ENCODE measurements at regions not wholly inside any gene's neighbourhood (a gene's known extent, or its start where the extent isn't known, plus 50 kb on each side); places are given as distances from the start of the nearest gene placed in this dataset.
"Not testable (repeated sequence)": the region's sequence is repeated elsewhere in the genome, so short reads cannot be mapped to it uniquely, and the experiment has no call there.

DNA sequence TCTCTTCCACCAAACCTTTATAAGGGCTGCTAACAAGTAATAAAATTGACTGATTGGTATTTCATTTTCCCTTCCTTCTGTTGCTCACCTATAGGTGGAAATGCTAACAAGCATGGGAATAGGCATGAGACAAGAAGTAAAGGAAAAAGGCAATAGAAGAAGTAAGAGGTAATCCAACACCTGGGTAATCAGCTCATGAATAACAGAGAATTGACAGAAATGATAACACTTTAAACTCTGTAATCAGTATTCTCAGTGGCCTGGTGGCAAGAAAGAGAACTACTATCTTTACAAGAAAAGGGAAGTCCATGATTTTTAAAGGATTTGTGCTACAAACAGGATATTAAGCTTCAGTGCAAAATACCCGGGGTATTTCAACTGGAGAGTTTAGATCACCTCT lies 737.8 kb downstream of the RERGL start:
- DNase-seq: no peak

DNA sequence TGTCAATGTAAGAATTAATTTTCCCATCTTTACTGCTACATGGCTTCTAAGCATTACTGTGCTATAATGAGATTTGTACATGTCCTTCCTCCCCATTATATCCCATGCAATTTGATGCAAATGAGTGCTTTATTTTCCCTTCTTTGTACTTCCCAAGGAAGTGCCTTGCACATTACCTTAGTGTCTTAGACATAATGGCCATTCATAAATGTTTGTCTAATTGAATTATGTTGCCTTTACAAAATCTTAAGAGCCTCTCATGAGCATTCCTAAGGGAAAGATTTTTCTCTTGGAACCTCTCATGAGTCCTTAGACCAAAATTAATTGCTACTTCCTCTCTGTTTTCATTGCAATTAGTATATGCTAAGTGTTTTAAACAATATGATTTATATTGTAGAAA lies 741.7 kb downstream of the RERGL start:
- no peak for DNase-seq

DNA sequence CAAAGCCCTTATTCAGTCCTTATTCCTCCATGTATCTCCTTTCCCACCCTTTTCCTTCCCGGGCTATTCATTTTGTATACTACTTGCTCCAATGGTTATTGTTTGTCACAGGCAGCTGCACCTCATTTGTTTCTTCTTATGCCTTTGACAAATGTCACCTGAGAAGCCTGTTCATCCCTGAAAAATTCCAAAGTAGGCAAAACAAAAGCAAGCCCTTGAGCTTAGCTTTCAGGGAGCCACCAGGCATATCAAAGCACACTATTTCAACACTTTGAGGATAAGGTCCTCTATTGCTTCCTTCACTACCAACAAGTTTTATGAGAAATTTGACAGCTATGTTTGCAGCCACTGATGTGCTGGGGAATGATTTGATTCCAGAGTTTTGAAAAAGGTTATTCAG lies 738.7 kb upstream of the LMO3 start:
- DNase-seq: peak; percentile 57

DNA sequence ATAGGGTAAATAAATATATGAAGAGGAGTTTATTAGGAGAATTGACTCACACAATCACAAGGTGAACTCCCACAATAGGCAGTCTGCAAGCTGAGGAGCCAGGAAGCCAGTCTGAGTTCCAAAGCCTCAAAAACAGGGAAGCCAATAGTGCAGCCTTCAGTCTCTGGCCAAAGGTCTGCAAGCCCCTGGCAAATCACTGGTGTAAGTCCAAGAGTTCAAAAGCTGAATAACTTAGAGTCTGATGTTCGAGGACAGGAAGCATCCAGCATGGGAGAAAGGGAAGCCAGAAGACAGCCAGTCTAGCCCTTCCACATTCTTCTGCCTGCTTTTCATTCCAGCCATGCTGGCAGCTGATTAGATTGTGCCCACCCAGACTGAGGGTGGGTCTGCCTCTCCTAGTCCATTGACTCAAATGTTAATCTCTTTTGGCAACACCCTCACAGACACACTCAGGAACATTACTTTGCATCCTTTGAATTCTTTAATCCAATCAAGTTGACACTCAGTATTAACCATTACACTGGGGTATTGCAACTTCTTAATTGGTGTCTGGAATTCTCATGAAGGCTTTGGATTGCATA lies 736.5 kb upstream of the LMO3 start:
- no peak for DNase-seq

DNA sequence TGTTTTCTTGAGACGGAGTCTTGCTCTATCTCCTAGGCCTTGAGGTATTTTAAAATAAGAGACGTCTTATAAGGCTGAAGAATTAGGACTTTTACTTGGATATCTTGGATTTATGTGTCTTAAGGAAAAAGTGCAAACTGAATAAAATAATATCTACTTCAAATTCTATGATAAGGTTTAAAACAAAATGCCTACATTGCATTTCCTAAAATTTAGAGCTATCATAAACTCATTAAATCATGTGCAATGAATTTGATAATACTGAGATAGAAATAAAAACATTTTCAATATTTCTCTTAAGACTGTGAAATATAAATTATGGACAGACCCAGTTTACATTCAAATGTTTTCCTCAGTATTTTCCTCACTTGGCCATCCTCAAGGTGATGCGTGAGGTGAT lies 729.5 kb upstream of the LMO3 start:
- no peak for DNase-seq

DNA sequence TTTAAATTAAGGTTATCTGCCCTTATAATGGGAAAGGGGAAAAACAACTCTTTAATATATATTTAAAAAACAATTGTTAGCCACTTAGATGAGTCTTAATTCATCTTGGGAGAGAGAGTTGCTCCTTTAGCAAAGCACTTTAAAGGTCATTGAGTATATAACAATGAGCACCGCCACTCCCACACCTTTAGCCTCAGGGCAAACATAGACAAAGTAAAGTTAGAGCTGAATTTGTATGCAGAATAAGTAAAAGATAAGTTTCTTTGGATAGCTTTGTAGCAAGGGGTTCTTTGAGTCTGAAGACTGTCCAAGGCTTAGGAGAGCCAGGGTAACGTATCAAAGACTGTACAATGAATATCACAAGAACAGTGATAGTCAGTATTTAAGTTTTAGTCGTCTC lies 728.8 kb upstream of the LMO3 start:
- DNase-seq: no peak

DNA sequence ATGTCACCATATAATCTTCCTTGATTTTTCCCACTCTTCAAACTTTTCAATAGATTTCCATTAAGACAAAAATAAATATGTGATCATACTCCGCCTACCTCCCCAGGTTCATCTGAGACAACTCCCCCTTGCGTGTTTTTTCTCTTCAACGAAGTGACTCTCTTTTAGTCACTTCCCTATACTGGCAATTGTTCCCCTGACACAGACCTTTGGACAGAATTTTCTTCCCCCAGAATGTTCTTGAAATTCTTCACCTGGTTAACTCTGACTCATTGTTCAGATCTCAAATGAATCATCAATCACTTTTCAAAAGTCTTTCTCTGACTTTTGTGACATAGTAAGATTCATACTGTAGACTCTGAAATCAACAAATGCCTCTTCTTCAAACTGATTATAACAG lies 727.3 kb upstream of the LMO3 start:
- no peak for DNase-seq

DNA sequence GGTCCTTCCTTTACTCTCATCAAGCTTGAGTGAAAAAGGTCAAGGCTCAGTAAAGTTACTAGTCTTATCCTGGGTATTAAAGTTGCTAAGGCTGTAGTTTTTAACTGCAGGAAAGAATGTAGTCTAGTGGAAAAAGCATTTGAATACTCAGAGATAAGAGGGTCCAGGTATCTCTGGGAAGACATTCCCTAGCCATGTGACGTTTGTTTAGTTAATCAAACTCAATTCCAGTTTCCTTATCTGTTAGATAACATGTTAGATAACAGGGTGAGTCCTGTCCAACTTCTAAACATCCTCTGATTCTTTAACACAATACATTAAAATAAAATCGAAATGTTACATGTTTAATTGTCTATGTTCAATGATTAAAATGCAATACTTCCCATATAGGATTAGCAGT lies 720.7 kb upstream of the LMO3 start:
- no peak for DNase-seq

DNA sequence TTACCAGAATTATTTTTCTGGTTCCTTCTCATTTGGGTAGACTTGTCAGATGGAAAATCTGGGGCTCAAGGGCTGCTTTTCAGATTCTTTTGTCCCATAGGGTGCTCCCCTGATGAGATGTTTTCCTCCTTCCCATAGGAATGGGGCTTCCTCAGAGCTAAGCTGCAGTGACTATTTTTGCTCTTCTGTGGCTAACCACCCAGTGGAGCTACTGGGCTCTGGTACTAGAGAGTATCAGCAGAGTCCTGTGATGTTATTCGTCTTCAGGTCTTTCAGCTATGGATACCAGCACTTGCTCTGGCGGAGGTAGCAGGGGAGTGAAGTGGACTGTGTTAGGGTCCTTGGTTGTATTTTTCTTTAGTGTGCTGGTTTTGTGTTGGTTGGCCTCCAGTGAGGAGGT lies 716.1 kb upstream of the LMO3 start:
- no peak for DNase-seq

DNA sequence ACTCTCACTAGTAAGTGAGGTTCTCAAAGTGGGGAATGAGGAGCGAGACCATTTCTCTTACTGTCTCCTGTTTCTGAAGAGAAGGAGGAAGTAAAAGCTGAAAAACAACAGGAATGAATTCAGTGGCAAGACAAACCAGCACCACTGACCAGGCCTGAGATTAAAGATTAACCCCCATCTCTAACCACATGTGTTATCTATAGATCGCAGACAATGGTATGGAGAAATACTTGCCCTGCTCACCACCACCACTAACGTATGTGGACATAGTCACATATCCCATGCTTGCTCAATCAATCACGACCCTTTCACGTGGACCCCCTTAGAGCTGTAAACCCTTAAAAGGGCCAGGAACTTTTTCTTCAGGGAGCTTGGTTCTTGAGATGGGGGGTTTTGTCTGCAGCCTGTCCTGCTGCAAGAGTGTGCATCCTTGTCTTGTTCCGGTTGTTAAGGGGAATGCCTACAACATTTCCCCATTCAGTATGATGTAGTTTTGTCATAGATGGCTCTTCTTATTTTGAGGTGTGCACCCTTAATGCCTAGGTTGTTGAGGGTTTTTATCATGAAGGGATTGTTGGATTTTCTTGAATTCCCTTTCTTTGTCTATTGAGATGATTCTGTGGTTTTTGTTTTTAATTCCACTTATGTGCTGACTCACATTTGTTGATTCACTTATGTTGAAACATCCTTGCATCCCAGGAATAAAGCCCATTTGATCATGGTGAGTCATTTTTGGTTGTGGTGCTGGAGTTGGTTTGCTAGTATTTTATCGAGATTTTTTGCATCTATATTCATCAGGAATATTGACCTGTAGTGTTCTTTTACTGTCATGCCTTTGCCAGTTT lies 698.8 kb upstream of the LMO3 start:
- DNase-seq: no peak

DNA sequence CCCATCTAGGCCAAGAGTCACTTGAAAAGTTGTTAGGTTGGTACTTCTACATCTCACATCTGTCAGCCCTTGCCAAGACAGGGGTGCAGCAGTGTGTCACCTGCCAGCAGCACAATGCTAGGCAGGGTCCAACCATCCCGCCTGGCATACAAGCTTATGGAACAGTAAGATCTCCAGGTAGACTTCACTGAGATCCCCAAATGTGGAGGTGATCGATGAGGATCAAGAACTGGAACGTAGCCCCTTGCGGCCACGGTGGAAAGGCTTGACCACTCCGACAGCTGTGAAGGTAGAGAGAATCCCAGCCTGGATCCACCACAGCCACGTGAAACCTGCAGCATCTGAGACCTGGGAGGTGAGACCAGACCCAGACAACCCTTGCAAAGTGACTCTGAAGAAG lies 696.0 kb upstream of the LMO3 start:
- DNase-seq: no peak

DNA sequence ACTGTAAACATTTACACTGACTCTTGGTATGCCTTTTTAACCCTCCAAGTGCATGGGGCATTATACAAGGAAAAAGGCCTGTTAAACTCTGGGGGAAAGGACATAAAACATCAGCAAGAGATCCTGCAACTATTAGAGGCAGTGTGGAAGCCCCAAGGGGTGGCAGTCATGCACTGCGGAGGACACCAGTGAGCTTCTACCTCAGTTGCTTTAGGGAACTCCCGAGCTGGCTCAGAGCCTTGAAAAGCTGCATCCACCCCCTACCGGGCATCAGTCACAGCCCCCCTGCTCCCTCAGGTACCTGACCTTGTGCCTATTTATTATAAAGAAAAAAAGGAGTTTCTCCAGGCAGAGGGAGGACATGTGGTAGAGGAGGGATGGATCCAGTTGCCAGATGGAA lies 695.6 kb upstream of the LMO3 start:
- no peak for DNase-seq

DNA sequence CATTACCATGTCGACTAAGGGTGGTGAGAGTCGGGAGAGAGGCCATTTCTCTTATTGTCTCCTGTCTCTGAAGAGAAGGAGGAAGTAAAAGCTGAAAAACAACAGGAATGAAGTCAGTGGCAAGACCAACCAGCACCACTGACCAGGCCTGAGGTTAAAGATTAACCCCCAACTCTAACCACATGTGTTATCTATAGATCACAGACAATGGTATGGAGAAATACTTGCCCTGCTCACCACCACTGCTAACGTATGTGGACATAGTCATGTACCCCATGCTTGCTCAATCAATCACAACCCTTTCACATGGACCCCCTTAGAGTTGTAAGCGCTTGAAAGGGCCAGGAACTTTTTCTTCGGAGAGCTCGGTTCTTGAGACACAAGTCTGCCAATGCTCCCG lies 690.9 kb upstream of the LMO3 start:
- DNase-seq: no peak

DNA sequence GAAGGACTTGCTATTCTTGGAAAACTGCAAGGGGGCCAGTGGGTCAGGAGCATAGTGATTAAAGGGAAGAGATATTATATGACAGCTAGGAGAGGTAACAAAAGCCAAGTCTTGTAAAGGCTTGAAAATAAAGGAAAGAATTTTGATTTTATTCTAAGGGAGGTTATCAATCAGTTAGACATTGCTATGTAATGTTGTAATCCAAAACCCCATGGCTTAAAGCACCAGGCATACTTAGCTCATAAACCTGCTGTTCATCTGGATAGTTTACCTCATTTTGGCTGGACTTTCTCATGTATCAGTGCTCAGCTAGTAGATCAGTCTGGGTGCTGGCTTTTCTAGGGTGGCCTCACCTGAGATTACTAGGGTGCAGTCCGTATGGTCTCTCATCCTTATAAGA lies 680.9 kb upstream of the LMO3 start:
- no peak for DNase-seq

DNA sequence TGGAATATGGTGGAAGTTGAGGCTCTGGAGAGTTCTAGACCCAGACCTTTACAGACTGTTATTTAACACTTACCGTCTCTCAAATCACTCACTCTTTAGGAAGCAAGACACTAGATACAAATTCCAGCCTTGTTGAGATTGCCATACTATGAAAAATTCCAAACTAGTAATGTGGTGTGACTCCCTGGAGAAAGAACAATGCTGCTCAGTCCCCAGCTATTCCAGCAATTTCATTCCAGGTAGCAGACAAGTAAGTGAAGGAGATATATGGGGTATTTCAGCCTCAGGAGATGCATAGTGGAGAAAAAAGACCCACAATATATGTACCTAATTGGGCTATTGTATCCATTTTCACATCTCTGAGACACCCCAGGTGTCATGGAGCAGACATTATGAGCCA lies 678.9 kb upstream of the LMO3 start:
- no peak for DNase-seq

DNA sequence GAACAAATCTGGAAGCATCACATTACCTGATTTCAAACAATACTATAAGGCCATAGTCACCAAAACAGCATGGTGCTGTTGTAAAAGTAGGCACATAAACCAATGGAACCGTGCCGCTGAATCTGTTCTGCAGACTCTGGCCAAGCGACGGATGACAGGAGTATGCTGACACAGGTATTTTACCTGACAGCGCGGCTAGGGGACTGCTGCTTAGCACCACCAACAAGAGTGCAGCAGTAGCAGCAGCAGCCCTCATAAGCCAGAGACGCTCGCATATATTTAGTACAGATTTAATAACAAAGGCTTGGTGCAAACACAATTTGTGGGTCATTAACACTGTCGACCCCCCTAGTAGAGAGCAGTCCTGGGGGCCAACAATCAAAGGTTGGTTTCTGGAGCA lies 677.6 kb upstream of the LMO3 start:
- DNase-seq: no peak

DNA sequence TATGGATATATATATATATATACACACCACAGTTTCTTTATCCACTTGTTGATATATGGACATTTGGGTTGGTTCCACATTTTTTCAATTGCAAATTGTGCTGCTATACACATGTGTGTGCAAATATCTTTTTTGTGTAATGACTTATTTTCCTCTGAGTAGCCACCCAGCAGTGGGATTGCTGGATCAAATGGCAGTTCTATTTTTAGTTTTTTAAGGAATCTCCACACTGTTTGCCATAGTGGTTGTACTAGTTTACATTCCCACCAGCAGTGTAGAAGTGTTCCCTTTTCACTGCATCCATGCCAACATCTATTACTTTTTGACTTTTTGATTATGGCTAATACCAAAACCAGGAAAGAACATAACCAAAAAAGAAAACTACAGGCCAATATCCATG lies 676.2 kb upstream of the LMO3 start:
- DNase-seq: not testable (repeated sequence)

DNA sequence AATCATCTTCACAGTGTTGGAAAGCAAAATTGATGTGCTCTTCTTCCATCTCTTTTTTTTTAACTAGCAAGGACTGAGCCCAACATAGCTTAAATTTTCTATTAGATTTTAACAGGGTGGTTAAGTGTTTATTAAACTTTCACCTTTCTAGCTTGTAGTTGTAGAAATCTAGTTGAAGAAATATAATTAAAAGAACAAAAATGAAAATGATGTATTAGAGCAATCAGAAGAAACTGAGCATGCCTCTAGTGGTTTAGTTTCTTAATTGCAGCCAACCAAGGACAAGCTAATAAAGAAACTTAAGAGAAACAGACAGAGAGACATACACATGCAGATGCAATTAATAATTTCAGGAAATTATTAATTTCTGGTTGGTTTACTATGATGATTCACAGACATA lies 673.0 kb upstream of the LMO3 start:
- no peak for DNase-seq

DNA sequence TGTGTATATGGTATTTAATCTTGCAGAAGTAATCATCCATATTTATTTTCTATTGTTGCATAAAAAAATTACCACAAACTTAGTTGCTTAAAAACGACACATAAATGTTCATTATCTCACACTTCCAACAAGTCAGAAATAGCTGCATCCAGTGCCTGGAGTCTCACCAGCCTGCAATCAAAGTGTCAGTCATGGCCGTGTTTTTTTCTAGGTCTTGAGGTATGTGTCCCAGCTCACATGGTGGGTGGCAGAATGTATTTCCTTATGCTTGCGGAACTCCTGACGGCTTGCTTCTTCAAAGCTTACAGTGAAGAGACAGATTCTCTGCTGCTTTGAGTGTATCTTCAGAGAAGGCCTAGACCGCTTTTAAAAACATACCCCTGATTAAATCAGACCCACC lies 670.2 kb upstream of the LMO3 start:
- no peak for DNase-seq

DNA sequence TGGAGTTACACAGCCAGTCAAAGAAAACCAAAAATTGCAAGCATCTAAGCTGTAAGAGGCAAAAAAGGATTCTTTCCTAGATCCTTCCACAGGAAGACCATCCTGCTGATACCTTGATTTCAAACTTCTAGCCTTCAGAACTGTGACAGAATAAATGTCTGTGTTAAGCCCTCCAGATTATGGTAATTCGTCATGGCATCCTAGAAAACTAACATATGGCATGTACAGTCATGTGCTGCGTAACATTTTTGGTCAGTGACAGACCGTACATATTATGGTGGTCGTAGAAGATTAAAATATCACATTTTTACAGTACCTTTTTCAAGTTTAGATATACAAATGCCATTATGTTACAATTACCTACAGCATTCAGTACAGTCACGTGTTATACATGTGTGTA lies 660.9 kb upstream of the LMO3 start:
- DNase-seq: no peak

DNA sequence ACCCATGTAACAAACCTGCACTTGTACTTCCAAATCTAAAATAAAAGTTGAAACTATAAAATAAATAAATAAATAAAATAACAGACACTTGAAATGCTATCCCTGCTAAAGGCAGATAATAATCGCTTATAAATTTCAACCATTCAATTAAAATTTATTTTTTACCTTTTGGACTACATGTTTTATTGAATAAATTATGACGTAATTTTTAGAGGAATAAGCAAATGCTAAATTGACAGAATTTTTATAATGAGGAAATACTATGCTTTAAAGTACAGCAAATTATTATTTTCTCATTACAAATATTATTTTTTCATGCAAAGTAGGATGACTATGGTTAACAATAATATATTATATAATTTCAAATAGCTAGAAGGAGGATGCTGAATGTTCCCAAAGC lies 658.6 kb upstream of the LMO3 start:
- no peak for DNase-seq

DNA sequence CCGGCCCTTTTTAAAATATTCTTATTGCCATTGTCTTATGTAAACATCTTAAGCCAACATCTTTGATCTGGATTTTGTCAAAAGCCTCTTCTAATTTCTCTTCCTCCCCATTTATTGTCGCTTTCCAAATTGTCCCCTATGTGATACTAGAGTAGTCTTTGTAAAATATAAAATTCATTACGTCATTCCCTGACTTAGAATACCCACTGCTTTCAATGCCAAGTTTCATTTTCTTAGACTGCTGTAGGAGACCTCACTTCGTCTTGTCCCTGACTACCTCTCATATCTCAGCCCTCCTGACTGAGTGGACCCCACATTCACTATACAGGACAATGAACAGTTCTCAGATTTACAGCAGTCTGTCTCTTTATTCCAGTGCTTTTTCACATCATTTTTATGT lies 633.9 kb upstream of the LMO3 start:
- DNase-seq: no peak

DNA sequence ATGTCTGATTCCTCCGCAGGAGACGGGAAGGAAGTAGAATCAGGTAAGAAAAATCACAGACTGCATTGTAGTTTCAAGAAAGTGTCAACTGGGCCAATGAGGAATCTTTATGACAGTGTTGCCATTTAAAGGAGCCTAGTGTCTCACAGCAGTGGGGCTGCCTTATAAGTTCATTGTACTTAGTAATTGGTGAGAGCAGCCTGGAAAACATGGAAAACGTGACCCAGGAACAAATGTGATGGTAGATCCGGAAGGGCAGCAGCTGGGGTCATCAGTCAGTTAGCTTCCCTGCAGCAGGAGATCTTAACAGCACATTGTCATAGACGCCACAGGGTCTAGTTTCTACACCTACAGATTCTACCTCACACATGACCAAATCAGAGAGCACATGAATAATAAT lies 630.0 kb upstream of the LMO3 start:
- no peak for DNase-seq

DNA sequence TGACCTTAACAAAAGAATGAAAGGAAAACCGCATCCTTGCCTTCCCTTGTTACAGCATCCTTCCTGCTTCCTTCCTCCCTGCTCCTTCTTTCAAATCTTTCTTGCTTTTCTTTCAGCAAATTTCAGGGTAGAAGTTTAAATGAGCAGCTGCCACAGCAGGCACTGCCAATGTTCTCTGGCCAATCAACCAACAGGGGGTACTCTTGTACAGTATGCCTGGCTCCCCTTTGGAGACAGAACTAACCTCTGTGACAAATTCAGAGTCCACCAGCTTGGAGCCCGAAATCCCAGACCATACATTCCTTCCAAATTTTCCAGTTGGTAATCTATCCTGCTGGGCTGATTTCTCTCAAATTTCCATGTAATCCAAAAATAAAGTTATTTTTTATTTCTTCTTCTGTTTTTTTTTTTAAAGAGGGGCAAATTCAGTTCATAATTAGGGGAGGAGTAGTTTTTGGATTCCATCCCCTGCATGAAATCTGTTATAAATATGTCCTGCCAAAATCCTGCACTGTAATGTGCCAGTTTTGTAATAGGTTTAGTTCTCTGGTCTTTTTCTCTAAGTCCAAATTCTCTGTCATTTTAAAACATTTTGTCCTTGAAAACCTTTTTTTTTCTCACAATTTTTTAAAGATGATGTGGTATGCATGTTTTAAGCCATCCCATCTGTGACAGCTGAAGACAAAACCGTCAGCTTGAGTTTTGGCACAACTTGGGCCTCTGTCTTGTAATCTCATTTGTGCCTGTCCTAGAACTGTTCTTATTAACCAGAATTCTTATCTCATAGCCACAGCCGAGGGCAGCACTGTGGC lies 610.0 kb upstream of the LMO3 start:
- no peak for DNase-seq
